GM18873 (cell line): ENCODE measurements at regions not wholly inside any gene's neighbourhood (a gene's known extent, or its start where the extent isn't known, plus 50 kb on each side); places are given as distances from the start of the nearest gene placed in this dataset.
"Not testable (repeated sequence)": the region's sequence is repeated elsewhere in the genome, so short reads cannot be mapped to it uniquely, and the experiment has no call there.

Experiments
- ATAC-seq: cut with Tn5 transposase; IDR thresholded peaks from one replicate; pipeline ENCODE4 v1.9.1; 2021; ENCODE audit warnings: mild to moderate bottlenecking, moderate library complexity, moderate number of reproducible peaks; ENCODE audit not compliant: unreplicated experiment, low FRiP score

- ATAC-seq = no peak
Measured at GRCh38 chr1:91099746-91100621, 78.1 kb upstream of the ZNF644 start.

DNA sequence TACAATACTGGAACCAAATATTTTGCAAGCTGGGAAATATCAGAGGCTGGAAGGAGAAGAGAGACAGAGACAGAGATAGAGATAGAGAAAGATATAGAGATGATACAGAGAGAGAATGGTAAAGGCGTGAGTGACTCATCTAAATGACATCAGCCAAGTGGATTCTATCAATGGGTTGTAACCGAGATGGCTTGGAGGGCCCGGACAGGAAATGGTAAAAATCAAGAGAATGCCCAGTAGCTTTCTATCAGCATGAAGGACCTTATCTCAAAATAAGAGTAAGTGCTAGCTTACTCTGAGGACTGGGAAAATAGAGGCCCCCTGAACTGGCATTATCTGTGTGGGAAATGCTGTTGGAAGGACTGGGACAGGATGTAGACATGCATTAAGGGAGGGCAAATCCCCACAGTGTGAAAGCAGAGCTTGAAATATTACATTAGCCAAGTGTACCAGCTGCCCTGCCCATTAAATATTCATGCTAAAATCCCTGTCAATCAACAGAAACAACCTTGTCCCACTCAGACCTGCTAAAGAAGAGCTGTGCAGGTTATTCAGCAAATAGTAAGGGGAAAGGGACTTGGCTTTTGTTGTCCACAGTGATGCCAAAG lies 76.6 kb upstream of the ZNF644 start:
- ATAC-seq = no peak

GRCh38 chr1:91095321-91095720 lies 73.5 kb upstream of the ZNF644 start:
- ATAC-seq = not testable (repeated sequence)

DNA sequence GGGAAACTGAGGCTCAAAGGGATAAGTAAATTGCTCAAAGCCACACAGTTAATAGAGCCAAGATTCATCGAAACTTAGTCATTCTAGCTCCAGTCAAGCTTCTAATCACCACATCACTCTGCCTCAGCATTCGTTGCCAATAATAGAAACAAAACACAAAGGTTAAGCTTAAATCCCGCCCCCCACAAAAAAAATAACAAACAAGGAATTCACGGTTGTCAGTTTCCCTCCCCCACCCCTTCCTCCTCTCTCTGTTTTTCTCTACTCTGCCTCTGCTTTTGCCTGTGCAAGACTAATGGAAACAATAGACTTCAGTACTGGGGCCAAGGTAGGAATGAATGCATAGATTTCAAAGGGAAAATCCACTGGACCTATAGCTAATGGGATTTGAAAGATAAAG lies 70.7 kb upstream of the ZNF644 start:
- no peak for ATAC-seq

- no peak for ATAC-seq
Measured at GRCh38 chr1:91091812-91092211, 70.0 kb upstream of the ZNF644 start.

- ATAC-seq = peak; percentile 78
Measured at GRCh38 chr1:91080650-91081049, 58.8 kb upstream of the ZNF644 start.

GRCh38 chr1:91078859-91079258 lies 57.0 kb upstream of the ZNF644 start:
- no peak for ATAC-seq

- no peak for ATAC-seq
Measured at GRCh38 chr1:91076834-91077233, 55.0 kb upstream of the ZNF644 start.

DNA sequence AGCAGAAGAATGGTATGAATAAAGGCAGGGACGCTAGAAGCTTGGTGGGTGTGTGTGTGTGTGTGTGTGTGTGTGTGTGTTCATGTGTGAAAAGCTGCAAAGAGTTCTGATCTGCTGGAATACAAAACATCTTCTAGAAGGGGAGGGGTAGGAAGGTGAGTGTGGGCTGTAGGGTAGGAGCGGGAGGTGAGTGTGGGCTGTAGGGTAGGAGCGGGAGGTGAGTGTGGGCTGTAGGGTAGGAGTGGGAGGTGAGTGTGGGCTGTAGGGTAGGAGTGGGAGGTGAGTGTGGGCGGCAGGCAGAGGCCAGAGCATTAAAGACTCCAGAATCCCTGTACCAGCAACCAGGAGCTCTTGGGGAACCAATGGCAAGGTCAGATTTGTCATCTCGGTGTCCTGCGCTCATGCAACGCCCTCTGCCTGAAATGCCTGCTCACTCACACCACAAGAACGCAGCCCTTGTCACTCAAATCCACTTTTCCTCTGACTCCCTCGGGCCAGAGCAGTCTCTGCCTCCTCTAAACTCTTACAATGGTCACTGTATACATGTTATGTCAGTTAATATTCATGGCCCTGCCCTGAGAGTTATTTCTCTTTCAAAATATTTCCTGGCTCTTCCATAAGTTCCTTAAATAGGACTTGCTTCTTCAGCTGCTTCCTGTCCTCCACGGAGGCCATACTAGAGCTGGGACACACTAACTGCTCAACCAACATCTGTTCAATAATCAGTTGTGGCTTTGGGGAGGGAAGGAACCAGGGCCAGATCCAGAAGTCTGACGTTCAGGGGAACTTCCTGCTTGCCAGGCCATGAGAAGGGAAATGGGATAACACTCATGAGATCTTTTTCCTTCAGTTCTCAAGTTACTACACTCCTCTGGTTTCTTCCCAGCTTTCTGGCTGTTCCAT lies 53.6 kb upstream of the ZNF644 start:
- ATAC-seq = no peak

GRCh38 chr1:91073299-91073698 lies 51.5 kb upstream of the ZNF644 start:
- ATAC-seq = no peak

DNA sequence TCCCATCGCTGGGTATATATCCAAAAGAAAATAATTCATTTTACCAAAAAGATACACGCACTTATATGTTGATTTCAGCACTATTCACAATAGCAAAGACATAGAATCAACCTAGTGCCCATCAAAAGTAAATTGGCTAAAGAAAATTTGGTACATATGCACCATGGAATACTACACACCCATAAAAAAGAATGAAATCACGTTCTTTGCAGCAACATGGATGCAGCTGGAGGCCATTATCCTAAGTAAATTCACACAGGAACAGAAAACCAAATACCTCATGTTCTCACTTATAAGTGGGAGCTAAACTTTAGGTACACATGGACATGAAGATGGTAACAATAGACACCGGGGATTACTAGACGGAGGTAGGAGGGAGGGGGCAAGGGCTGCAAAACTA lies 50.0 kb upstream of the ZNF644 start:
- ATAC-seq = no peak
